Activated T-cell treated with anti-CD3 and anti-CD28 coated beads for 4 hours (primary cell): ENCODE measurements at regions not wholly inside any gene's neighbourhood (a gene's known extent, or its start where the extent isn't known, plus 50 kb on each side); places are given as distances from the start of the nearest gene placed in this dataset.

ENCODE experiments used
- DNase-seq: peaks from one replicate; pipeline ENCODE4 v3.0.0-alpha.2; 2020

DNA sequence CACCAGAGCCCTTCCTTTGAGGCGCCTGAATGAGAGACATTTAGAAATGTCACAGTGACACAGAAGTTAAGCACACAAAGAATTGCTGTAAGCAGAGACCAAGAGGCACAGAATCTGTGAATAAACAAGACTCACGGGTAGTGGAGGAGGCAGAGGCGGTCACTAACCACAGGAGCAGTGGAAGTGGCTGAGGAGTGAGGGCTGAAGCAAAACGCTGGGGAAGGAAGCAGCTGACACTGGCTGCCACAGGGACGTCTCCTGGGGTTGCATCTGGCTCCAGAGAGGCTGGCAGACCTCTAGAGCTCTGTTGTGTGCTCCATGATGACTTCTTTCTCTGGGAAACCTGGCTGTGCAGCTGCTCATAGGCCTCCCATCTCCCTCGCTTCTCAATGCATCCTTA, 65.0 kb upstream of the SLC2A12 start:
- no peak for DNase-seq

DNA sequence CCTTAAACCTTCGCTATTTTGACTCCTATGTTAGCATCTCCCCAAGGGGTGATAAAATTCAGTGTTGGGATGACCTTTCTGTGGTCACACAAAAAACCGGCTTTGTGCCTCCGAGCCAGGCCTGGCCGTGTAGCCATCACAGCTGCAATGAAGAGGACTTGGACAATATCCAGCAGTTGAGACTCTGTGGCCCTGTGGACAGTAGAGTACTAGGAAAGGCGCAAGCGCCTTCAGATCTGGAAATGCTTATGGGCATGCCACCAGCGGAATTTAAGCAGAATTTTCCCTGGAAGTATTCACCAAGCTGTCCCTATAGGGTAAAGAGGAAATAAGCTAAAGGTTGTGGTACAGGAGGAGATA, 63.3 kb upstream of the SLC2A12 start:
- DNase-seq, result no peak

DNA sequence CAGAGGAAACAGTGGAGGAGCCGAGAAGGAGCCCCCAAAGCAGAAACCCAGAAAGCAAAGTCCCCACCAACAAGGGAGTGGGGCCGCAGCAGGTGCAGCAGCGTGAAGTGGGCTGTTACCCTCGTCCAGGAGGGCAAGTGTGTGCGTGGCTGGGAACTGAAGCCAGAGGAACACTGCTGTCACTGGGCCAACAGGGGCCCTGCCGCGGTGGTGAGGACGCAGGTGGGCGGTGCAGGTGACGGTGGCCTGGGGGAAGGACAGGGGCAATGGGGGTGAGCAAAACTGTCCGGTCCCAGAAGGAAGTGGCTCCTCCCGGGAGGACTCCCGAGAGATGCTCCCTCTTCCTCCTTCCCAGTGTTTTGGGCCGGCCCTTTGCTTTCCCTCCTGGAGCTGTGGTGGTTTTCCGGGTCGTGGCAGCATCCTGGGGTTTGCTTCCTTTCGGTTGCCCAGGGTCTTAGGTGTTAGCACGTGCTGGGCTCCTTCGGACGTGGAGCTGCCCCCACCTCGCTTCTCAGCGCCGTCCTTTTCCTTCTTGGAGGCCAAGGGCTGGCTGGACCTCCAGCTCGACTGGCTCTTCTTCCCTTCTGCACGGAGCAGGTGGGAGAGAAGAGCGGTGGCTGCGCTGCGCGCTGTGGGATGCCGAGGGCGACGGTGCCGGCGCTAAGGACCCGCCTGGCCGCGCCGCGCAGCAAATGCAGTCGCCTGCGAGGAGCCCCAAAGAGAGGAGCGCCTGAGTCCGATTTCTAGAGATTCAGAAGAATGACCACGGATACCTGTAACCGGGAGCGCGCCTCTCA, 62.7 kb upstream of the SLC2A12 start:
- no peak for DNase-seq

DNA sequence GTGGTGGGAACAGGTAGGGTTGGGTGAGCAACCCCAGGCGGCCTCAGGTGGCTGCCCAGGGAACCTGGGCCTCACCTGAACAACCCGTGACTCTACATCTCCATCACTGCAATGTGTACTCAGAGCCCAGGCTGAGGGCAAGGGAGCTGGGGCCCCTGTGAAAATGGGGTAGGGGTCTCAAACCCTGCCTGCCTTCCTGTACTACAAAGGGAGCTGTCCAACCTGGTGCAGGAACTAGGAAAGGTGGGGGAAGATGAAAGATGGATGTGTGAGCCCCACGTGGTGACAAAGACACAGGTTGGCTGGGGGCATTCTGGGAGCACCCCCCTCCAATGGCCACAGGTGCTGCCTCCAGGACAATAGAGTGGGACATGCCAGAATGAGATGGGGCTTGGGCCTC, 62.1 kb upstream of the SLC2A12 start:
- no peak for DNase-seq

DNA sequence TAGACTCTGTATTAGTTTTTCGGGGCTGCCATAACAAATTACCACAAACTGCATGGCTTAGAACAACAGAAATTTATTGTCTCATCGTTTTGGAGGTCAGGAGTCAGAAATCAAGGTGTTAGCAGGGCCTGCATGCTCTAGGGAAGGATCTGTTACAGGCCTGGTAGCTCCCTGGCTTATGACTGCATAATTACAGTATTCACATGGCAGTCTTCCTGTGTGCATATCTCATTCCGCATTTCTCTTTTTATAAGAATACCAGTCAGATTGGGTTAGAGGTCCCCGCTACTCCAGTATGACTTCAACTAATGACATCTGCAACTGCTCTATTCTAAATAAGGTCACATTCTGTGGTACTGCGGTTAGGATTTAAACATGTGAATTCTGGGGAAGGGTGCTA, 59.3 kb upstream of the SLC2A12 start:
- no peak for DNase-seq

DNA sequence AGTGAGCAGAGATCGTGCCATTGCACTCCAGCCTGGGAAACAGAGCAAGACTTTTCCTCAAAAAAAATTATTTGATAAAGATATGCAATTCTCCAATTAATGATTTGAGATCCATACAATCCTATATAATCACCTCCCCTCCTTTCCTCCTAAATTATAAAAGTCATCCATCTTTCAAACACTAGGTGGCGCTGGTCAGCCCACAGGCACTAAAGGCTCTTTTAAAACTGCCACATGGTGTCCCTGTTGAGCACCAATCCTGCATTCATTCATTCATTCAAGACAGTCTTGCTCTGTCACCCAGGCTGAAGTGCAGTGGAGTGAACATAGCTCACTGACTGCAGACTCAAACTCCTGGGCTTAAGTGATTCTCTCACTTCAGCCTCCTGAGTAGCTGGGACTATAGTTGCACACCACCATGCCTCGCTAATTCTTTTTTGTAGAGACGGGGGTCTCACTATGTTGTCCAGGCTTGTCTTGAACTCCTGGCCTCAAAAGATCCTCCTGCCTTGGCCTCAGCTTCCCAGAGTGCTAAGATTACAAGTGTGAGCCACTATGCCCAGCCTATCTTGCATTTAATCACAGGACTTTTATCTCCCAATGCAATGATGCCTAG, 58.7 kb upstream of the SLC2A12 start:
- DNase-seq, result peak; percentile 16

DNA sequence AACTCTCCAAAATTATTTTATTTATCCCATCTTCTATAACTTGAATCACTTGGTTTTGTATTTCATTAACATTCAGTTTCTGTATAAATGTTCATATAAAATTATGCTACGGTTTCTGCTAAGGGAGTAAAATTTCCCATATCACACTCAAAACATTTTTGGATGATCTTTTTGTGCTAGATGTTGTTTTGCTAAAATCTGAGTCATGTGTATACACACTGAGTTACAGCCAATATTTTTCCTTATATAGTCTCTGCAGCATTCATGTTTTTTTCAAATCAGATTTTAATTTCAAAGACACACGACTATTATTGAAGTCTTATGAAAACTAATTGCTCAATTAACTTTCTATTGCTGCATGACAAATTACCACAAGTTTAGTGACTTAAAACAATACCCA, 54.3 kb upstream of the SLC2A12 start:
- DNase-seq, result no peak

DNA sequence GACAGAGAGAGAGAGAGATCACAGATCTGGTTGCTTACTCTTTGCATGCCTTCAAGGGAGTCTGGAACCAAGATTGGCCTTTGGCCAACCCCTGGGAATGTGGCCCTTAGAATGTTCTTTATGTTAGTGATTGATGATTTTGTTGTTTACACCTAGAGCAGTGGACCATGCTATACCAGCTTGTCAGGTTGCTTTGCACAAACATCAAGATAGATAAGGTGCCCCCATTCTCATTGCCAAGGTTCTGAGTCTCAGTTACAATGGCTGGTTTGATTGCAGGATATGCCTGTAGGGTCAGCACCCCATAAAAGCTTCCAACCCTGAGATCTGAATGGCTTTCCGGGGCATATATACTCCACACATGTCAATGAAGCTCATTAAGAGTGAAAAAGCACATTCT, 53.5 kb upstream of the SLC2A12 start:
- DNase-seq, result no peak

DNA sequence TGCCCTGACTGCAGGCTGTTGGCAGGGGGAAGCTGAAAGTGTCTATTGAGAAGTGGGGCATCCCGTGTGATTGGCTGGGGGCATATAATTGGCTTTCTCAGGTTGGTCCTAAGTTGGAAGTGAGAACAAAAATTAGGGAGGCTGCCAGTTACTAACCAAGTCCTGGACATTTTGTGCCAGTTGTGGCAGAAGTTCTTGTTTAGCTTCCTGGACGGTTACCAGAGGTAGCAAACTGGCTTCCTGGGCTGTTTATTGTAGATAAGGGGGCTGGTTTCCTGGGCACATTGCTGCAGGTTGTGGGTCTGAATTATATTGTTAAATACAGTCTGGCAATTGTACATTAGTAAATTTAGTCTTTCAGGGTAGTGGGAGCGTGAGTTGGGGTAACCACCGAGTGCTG, 50.6 kb upstream of the SLC2A12 start:
- DNase-seq, result no peak
